Glutamatergic neuron (in vitro differentiated cells): ENCODE measurements at regions not wholly inside any gene's neighbourhood (a gene's known extent, or its start where the extent isn't known, plus 50 kb on each side); places are given as distances from the start of the nearest gene placed in this dataset.

Experiments used
- DNase-seq: peaks from one replicate; pipeline ENCODE4 v3.0.0; 2022
- H3K27ac Mint-ChIP-seq: one replicate; pipeline ENCODE4 v1.8.0; 2020; ENCODE audit warnings: mild to moderate bottlenecking, mixed read lengths, inconsistent platforms; ENCODE audit not compliant: unreplicated experiment
- H3K27me3 Mint-ChIP-seq: one replicate; pipeline ENCODE4 v1.8.0; 2020; ENCODE audit warnings: mild to moderate bottlenecking, moderate library complexity, mixed read lengths, inconsistent platforms; ENCODE audit not compliant: unreplicated experiment
- H3K36me3 Mint-ChIP-seq: one replicate; pipeline ENCODE4 v1.8.0; 2020; ENCODE audit warnings: mild to moderate bottlenecking, mixed read lengths, inconsistent platforms; ENCODE audit not compliant: unreplicated experiment
- H3K4me1 Mint-ChIP-seq: one replicate; pipeline ENCODE4 v1.8.0; 2020; ENCODE audit warnings: mild to moderate bottlenecking, low read depth, mixed read lengths, inconsistent platforms; ENCODE audit not compliant: unreplicated experiment
- H3K4me3 Mint-ChIP-seq: one replicate; pipeline ENCODE4 v1.8.0; 2020; ENCODE audit warnings: mild to moderate bottlenecking, mixed read lengths, inconsistent platforms; ENCODE audit not compliant: unreplicated experiment
- H3K9me3 Mint-ChIP-seq: one replicate; pipeline ENCODE4 v1.8.0; 2020; ENCODE audit warnings: mild to moderate bottlenecking, moderate library complexity, mixed read lengths, inconsistent platforms; ENCODE audit not compliant: unreplicated experiment
- TF ChIP-seq, protein P1 (sequence below): fragments of 200-600 bp; sonication (generic); IDR thresholded peaks from one replicate; pipeline ENCODE4 v1.5.0; 2021; ENCODE audit not compliant: partially characterized antibody, unreplicated experiment

DNA sequence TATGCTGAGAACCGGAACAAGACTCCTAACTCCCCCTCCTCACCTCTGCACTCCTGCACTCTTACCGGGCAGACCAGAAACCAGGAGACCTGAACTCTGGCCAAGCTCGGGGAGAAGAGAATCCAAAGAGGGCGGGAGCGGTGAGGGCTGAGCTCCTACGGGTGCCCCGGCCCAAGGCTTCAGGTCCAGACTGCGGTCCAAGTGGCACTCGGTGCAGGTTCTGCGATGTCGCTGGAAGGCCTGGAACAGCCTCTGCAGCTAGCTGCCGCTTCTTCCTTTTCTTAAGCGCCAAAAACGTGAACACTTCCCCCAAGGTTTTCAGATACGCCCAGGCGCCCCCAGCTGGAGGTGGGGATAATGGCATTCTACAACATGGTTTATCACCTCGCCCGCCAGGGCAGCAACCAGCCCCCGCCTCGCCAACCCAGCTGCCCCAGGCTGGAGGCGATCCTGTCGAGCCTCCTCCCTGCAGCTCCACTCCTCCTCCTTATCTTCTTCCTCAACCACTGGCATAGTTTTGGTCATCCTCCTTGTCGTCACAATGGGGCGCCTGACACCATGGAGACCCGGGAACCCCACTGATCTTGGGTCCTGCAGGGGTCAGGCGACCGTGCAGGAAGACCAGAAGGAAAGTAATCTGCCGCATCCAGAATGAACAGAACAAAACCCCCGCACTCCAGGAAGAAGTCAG lies 1735.9 kb downstream of the TP53TG3F start:
- TF ChIP-seq, protein P1, sequence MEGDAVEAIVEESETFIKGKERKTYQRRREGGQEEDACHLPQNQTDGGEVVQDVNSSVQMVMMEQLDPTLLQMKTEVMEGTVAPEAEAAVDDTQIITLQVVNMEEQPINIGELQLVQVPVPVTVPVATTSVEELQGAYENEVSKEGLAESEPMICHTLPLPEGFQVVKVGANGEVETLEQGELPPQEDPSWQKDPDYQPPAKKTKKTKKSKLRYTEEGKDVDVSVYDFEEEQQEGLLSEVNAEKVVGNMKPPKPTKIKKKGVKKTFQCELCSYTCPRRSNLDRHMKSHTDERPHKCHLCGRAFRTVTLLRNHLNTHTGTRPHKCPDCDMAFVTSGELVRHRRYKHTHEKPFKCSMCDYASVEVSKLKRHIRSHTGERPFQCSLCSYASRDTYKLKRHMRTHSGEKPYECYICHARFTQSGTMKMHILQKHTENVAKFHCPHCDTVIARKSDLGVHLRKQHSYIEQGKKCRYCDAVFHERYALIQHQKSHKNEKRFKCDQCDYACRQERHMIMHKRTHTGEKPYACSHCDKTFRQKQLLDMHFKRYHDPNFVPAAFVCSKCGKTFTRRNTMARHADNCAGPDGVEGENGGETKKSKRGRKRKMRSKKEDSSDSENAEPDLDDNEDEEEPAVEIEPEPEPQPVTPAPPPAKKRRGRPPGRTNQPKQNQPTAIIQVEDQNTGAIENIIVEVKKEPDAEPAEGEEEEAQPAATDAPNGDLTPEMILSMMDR, result no peak
- no peaks in the 10 kb centered on the region for H3K4me1 Mint-ChIP-seq
- no peak for DNase-seq
- no peaks in the 10 kb centered on the region for H3K36me3 Mint-ChIP-seq
- H3K27me3 Mint-ChIP-seq, result peaks cover 9% of the 10 kb centered on the region
- H3K9me3 Mint-ChIP-seq, result peaks cover 26% of the 10 kb centered on the region
- no peak overlapping the region for H3K4me3 Mint-ChIP-seq
- no peak overlapping the region for H3K27ac Mint-ChIP-seq

DNA sequence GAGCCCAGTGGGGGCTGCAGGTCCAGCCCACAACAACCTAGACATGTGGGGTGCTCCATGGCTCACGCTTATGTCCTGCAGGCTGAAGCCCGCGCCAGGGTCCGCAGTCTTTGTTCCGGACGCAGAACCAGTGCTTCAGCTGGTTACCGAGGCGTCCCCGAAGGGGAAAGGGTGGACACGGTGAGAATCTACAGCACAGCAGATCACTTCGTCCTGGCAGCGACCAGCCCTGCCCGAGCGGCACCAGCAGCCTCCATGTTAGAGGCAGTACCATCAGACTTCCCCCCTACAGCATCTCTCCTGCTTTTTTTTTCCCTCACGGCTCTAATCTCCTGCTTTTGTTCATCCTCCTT lies 1736.4 kb downstream of the TP53TG3F start:
- Mint-ChIP-seq H3K4me1 (no peaks in the 10 kb centered on the region), H3K27me3 (peaks cover 9% of the 10 kb centered on the region), H3K9me3 (peaks cover 29% of the 10 kb centered on the region), H3K36me3 (no peaks in the 10 kb centered on the region), H3K27ac (no peak overlapping the region), H3K4me3 (no peak overlapping the region)
- DNase-seq, result no peak
- TF ChIP-seq, protein P1, result no peak

- H3K4me3 Mint-ChIP-seq, result no peak overlapping the region
- DNase-seq, result no peak
- no peak overlapping the region for H3K27ac Mint-ChIP-seq
- no peaks in the 10 kb centered on the region for H3K36me3 Mint-ChIP-seq
- peaks cover 31% of the 10 kb centered on the region for H3K9me3 Mint-ChIP-seq
- H3K27me3 Mint-ChIP-seq, result peaks cover 9% of the 10 kb centered on the region
- no peaks in the 10 kb centered on the region for H3K4me1 Mint-ChIP-seq
- TF ChIP-seq, protein P1, result no peak
Observed at GRCh38 chr16:35196313-35196712, 1736.9 kb downstream of the TP53TG3F start.

GRCh38 chr16:35197656-35198055 lies 1738.2 kb downstream of the TP53TG3F start:
- no peak for DNase-seq
- H3K4me3 Mint-ChIP-seq, result no peak overlapping the region
- TF ChIP-seq, protein P1, result no peak
- H3K9me3 Mint-ChIP-seq, result peaks cover 36% of the 10 kb centered on the region
- H3K36me3 Mint-ChIP-seq, result peaks cover 9% of the 10 kb centered on the region
- no peak overlapping the region for H3K27ac Mint-ChIP-seq
- no peaks in the 10 kb centered on the region for H3K4me1 Mint-ChIP-seq
- peaks cover 9% of the 10 kb centered on the region for H3K27me3 Mint-ChIP-seq

DNA sequence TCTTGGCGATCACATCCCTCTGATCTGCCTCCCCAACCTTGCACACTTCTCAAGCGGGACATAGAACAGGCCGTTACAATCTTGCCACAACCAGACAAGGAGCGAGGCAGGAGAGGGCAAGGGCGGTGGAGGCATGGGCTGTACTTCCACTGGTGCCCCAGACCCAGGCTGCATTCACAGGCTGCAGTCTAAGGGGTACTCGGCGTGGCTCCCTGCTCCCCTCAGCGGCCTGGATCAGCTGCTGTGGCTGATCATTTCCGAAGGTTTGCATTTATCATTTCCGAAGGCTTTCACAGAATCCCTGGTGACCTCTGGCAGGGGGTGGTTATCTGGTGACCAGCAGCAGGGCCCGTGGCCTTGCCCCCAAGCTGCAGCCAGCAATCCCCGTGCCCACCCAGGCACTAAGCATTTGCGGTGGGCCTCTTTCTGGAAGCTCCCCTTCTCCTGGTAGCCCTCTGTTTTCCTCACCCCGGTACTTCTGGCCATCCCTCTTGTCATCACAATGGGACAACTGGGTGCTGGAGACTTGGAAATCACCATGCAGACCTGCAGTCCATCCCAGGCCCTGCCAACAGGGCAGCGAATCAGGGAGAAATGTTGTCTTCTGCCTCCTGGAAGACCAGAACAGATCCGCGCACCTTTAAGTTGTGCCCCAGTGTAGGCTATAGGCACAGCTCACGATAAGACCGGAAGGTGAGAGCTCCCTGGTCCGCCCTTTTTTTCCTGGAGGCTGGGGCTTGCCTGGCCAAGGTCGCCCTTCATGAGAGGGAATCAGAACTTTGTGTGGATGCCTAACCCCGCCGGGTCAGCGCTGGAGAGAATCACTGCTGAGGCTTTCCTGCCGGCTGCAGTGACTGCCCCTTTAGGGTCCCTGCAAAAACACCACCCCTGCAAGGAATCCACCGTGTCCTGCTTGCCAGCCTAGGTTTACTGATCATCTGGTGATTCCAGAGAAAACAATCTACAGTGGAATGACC lies 1739.1 kb downstream of the TP53TG3F start:
- Mint-ChIP-seq H3K36me3 (peaks cover 9% of the 10 kb centered on the region), H3K4me1 (no peaks in the 10 kb centered on the region), H3K27ac (no peak overlapping the region), H3K4me3 (no peak overlapping the region), H3K27me3 (peaks cover 9% of the 10 kb centered on the region), H3K9me3 (peaks cover 35% of the 10 kb centered on the region)
- TF ChIP-seq, protein P1, result no peak
- no peak for DNase-seq
